Left lung (tissue), 4 donors: ENCODE measurements at regions not wholly inside any gene's neighbourhood (a gene's known extent, or its start where the extent isn't known, plus 50 kb on each side); places are given as distances from the start of the nearest gene placed in this dataset.

Source experiments
- ATAC-seq: fragments of 200-7000 bp; cut with Tn5 transposase; one replicate; pipeline ENCODE4 v1.9.1; 2020; ENCODE audit warnings: moderate library complexity
- DNase-seq, 4 donors: peaks; one replicate each; pipeline ENCODE4 v3.0.0-alpha.2; 2013 to 2020
- H3K27ac ChIP-seq, 2 donors: fragments of 200-600 bp; sonication (generic) in 1 of 2; one replicate each; pipeline versions ENCODE4 v1.5.0 to v1.8.0; 2020 to 2021
- H3K27me3 ChIP-seq, 2 donors: fragments of 200-600 bp; sonication (generic) in 1 of 2; one replicate each; pipeline versions ENCODE4 v1.5.0 to v1.8.0; 2020 to 2021
- H3K36me3 ChIP-seq, 2 donors: fragments of 200-600 bp; sonication (generic) in 1 of 2; one replicate each; pipeline versions ENCODE4 v1.5.0 to v1.8.0; 2020 to 2021
- H3K4me1 ChIP-seq, 2 donors: fragments of 200-600 bp; one replicate each; pipeline ENCODE4 v1.8.0; 2021
- H3K4me3 ChIP-seq, 2 donors: fragments of 200-600 bp; sonication (generic) in 1 of 2; one replicate each; pipeline versions ENCODE4 v1.5.0 to v1.8.0; 2020 to 2021; ENCODE audit warnings: mild to moderate bottlenecking in 1 of 2
- H3K9me3 ChIP-seq, 2 donors: fragments of 200-600 bp; sonication (generic) in 1 of 2; one replicate each; pipeline versions ENCODE4 v1.5.0 to v1.8.0; 2020 to 2021
- CTCF ChIP-seq, 2 donors: fragments of 200-600 bp; sonication (generic) in 1 of 2; IDR thresholded peaks; one replicate each; pipeline versions ENCODE4 v1.5.0 to v1.8.0; 2021; ENCODE audit warnings: antibody characterized with exemption in 2 of 2
- intact Hi-C, 2 donors: fragments of 100-400 bp; cut with DNase I; formaldehyde crosslinking; loops; one replicate each; pipeline versions ENCODE4 v1.11.2 to v1.14.2; 2022
- donor health status: DM: no; HTN: yes; CAD: no.
- donor health status: DM: no; HTN: no; CAD: no.

GRCh38 chr2:76204048-76204447, 493.3 kb upstream of the GCFC2 start:
- Histone ChIP-seq H3K9me3 (no peaks in the 10 kb centered on the region), H3K36me3 (no peaks in the 10 kb centered on the region), H3K4me1 (no peaks in the 10 kb centered on the region), H3K27me3 (no peaks in the 10 kb centered on the region), H3K4me3 (no peak overlapping the region), H3K27ac (no peak overlapping the region)
- ATAC-seq (no peak), DNase-seq (no peak)
- intact Hi-C loops: loop anchor here in 1 of 2 donors (10.0 kb wide), 1 partner anchor 211 kb away; no protein-coding TSS in a partner anchor
- no peak for TF ChIP-seq CTCF (IDR thresholded peaks at IDR 0.05)

- no peaks in the 10 kb centered on the region for H3K27me3 ChIP-seq
- no peaks in the 10 kb centered on the region for H3K36me3 ChIP-seq
- DNase-seq: no peak
- ATAC-seq: no peak
- H3K4me3 ChIP-seq: no peak overlapping the region
- no peak overlapping the region for H3K27ac ChIP-seq
- intact Hi-C loops: loop anchor here in 1 of 2 donors (10.0 kb wide), 1 partner anchor 212 kb away; no protein-coding TSS in a partner anchor
- H3K9me3 ChIP-seq: no peaks in the 10 kb centered on the region
- H3K4me1 ChIP-seq: no peaks in the 10 kb centered on the region
- TF ChIP-seq CTCF (IDR thresholded peaks at IDR 0.05): no peak
These were observed 492.2 kb upstream of the GCFC2 start for GRCh38 chr2:76202866-76203265.

- DNase-seq (peak in 3 of 4 donors; percentile 34 to 71 (median 52)), ATAC-seq (peak; percentile 69)
- Histone ChIP-seq H3K36me3 (no peaks in the 10 kb centered on the region), H3K27me3 (no peaks in the 10 kb centered on the region), H3K27ac (no peak overlapping the region), H3K9me3 (no peaks in the 10 kb centered on the region), H3K4me3 (no peak overlapping the region), H3K4me1 (no peaks in the 10 kb centered on the region)
- TF ChIP-seq CTCF (IDR thresholded peaks at IDR 0.05): peak; percentile 54 to 75
- intact Hi-C loops: no loop called here
These were observed 487.2 kb upstream of the GCFC2 start for GRCh38 chr2:76197842-76198448.

- Histone ChIP-seq H3K27me3 (no peaks in the 10 kb centered on the region), H3K4me1 (no peaks in the 10 kb centered on the region), H3K4me3 (no peak overlapping the region), H3K9me3 (no peaks in the 10 kb centered on the region), H3K36me3 (no peaks in the 10 kb centered on the region), H3K27ac (no peak overlapping the region)
- ATAC-seq: no peak
- DNase-seq: no peak
- no peak for TF ChIP-seq CTCF (IDR thresholded peaks at IDR 0.05)
- intact Hi-C loops: no loop called here
These were observed 486.7 kb upstream of the GCFC2 start for GRCh38 chr2:76197428-76197827.

GRCh38 chr2:76194031-76194775, 483.5 kb upstream of the GCFC2 start:
- no peak for TF ChIP-seq CTCF (IDR thresholded peaks at IDR 0.05)
- no peak for ATAC-seq
- no peaks in the 10 kb centered on the region for H3K36me3 ChIP-seq
- DNase-seq: no peak
- no peaks in the 10 kb centered on the region for H3K4me1 ChIP-seq
- no peaks in the 10 kb centered on the region for H3K9me3 ChIP-seq
- H3K4me3 ChIP-seq: no peak overlapping the region
- H3K27ac ChIP-seq: no peak overlapping the region
- intact Hi-C loops: no loop called here
- H3K27me3 ChIP-seq: no peaks in the 10 kb centered on the region
